AG09309 (cell line): ENCODE measurements at regions not wholly inside any gene's neighbourhood (a gene's known extent, or its start where the extent isn't known, plus 50 kb on each side); places are given as distances from the start of the nearest gene placed in this dataset.
"Not testable (repeated sequence)": the region's sequence is repeated elsewhere in the genome, so short reads cannot be mapped to it uniquely, and the experiment has no call there.

Experiments
- DNase-seq: peaks from one replicate; pipeline ENCODE4 v3.0.0-alpha.2; 2010; ENCODE audit warnings: low read depth
- H3K4me3 ChIP-seq: 2 replicates; pipeline ENCODE4 v1.5.1; 2011; ENCODE audit warnings: mild to moderate bottlenecking, low read depth, low read length, moderate library complexity; ENCODE audit not compliant: control insufficient read depth
- TF ChIP-seq, protein P1 (sequence below): IDR thresholded peaks from 2 replicates; pipeline ENCODE4 v1.5.1; 2011; ENCODE audit warnings: mild to moderate bottlenecking, low read depth, low read length, inconsistent platforms; ENCODE audit not compliant: insufficient read depth, control insufficient read depth; ENCODE audit errors: missing control alignments

DNA sequence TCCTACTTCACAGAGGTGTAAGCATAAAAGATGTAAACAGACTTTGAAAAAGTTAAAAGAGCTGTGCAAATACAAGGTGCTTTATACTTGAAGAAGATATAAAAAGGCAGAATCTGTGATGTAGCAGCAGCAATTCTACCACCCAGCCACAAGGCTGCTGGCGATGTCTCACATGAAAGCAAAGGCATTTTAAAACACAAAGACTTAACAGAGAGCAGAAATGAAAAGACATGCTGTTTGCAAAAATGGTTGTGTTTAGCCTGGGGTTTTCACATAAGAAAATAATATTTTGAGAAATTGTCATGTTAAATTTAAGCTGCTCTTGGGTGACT is 85.5 kb upstream of the ZNF800 start:
- DNase-seq, result no peak
- H3K4me3 ChIP-seq, result no peak overlapping the region
- TF ChIP-seq, protein P1, sequence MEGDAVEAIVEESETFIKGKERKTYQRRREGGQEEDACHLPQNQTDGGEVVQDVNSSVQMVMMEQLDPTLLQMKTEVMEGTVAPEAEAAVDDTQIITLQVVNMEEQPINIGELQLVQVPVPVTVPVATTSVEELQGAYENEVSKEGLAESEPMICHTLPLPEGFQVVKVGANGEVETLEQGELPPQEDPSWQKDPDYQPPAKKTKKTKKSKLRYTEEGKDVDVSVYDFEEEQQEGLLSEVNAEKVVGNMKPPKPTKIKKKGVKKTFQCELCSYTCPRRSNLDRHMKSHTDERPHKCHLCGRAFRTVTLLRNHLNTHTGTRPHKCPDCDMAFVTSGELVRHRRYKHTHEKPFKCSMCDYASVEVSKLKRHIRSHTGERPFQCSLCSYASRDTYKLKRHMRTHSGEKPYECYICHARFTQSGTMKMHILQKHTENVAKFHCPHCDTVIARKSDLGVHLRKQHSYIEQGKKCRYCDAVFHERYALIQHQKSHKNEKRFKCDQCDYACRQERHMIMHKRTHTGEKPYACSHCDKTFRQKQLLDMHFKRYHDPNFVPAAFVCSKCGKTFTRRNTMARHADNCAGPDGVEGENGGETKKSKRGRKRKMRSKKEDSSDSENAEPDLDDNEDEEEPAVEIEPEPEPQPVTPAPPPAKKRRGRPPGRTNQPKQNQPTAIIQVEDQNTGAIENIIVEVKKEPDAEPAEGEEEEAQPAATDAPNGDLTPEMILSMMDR, result no peak

DNA sequence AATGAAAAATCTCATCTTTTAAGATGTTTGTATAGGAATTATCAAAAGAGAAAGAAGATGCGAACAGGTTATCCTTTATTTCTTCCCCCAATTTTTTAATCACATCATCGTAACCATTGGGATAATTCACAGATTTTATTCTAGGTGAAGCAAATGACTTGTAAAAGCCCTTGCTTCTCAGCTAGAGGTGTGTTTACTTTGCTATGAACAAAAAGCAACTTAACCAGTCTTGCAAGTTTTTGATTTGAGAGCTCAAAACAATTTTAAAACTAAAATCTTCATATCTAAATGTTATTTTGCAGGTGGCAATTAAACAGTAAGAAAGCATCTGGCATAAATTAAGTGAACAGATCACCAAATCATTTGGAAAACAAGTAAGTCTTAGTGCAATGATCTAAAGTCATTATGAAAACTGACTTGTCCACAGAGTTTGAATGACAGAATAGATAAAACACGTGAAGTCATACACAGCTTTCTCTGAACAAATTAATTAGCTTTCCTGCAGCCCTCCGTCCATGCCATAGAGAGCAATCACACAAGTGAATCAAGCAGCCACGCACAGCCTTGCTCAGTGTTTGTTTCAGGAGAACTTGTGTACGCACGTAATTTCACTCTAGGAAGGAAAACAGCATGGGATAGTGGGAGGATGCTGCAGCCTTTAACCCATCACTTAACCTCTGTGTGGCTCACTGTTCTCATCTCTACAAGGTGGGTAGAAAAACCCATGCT is 85.0 kb upstream of the ZNF800 start:
- DNase-seq, result no peak
- no peak overlapping the region for H3K4me3 ChIP-seq
- TF ChIP-seq, protein P1, result no peak

DNA sequence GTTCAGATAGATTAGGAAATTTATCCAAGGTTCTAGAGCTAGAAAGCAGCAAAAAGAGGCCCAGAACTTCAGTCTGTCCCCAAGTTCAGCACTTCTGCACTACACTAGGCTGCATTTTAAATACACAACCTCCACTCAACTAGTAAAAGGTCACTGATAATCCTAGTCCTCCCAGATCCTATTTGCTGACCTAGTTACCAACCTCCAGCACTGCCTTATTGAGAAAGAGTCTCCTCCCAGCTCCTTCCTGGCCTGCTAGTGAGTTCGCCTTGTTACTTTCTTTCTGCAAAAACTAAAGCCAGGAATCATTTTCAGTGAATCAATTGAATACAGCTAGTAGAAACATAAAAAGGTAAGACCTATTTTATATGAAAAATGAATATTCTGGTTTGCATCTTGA is 84.1 kb upstream of the ZNF800 start:
- TF ChIP-seq, protein P1, result no peak
- DNase-seq, result no peak
- no peak overlapping the region for H3K4me3 ChIP-seq

DNA sequence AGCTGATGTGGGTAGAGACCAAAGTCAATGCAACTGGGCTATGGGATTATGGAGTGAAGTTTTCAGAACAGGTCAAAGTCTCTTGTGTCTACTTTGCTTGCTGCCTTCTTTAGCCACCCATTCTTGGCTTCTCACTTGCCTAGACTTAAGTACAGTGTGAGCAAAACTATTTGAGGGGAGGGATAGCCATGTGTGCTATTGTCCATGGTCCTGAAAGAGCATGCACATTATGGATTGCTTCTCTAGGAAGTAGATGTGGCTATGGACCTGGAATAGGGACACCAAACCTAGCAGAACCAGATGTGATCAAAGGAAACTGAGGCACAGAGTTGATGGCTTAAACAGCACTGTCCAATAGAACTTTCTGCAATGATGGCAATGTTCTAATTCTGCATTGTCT is 81.9 kb upstream of the ZNF800 start:
- H3K4me3 ChIP-seq, result no peak overlapping the region
- no peak for DNase-seq
- TF ChIP-seq, protein P1, result no peak

DNA sequence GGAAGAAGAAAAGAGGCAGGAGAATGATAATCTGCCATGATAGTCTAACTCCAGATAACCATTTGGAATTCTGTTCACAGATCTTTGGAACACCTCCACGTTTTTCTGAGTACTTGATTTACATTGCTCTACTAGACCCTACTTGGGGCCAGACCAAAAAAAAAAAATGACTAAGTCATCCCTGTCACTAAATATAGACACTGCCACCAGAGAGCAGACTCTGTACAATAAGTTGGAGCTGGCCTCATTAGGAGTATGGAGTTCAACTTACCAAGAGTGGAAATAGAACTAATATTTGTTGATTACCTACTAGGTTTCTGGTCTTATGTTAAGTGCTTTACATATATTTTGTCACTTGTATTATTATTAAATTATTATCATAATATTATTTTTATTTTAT is 80.9 kb upstream of the ZNF800 start:
- no peak for DNase-seq
- H3K4me3 ChIP-seq, result no peak overlapping the region
- TF ChIP-seq, protein P1, result no peak

DNA sequence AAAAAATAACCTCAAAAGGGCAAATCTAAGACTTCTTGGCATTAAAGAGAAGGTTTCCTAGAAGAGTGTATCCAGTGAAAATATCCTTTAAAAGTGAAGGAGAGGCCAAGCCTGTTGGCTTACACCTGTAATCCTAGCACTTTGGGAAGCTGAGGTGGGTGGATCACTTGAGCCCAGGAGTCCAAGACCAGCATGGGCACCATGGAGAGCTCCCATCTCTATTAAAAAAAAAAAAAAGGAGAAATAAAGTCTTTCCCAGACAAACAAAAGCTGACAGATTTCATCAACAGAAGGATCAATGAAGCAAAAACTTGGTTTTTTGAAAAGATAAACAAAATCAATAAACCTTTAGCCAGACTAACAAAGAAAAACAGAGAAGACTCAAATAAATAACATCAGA is 67.6 kb upstream of the ZNF800 start:
- TF ChIP-seq, protein P1, result no peak
- DNase-seq, result no peak
- no peak overlapping the region for H3K4me3 ChIP-seq

DNA sequence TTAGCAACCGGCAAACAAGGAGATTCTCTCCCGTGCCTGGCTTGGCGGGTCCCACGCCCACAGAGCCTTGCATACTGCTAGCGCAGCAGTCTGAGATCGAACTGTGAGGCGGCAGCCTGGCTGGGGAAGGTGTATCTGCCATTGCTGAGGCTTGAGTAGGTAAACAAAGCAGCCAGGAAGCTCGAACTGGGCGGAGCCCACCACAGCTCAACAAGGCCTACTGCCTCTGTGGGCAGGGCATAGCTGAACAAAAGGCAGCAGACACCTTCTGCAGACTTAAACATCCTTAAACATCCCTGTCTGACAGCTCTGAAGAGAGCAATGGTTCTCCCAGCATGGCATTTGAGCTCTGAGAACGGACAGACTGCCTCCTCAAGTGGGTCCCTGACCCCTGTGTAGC is 58.8 kb upstream of the ZNF800 start:
- H3K4me3 ChIP-seq, DNase-seq: not testable (repeated sequence)
